Thyroid gland (tissue), 4 donors: ENCODE measurements at regions not wholly inside any gene's neighbourhood (a gene's known extent, or its start where the extent isn't known, plus 50 kb on each side); places are given as distances from the start of the nearest gene placed in this dataset.
A peak's percentile ranks its signal among the peaks of the same experiment; 100 is the strongest.

Experiments used
- DNase-seq, 2 donors: peaks; one replicate each; pipeline ENCODE4 v3.0.0-alpha.2; 2019
- H3K27ac ChIP-seq, 3 donors: fragments of 200-600 bp; sonication (generic); 1 replicate in 2 of 3; 2 replicates in 1 of 3; pipeline ENCODE4 v1.5.1; 2016 to 2019; ENCODE audit warnings: mild to moderate bottlenecking in 1 of 3, moderate library complexity in 1 of 3
- H3K27me3 ChIP-seq: fragments of 200-600 bp; sonication (generic); one replicate; pipeline ENCODE4 v1.5.1; 2019
- H3K36me3 ChIP-seq, 2 donors: fragments of 200-600 bp; sonication (generic); one replicate each; pipeline ENCODE4 v1.5.1; 2016 to 2019
- H3K4me1 ChIP-seq, 2 donors: fragments of 200-600 bp; sonication (generic); one replicate each; pipeline ENCODE4 v1.5.1; 2017 to 2019
- H3K4me3 ChIP-seq, 3 donors: fragments of 200-600 bp; sonication (generic); replicated peaks in 1 of 3; 1 replicate in 2 of 3; 2 replicates in 1 of 3; pipeline ENCODE4 v1.5.1; 2016; ENCODE audit warnings: mild to moderate bottlenecking in 1 of 3
- H3K9me3 ChIP-seq: fragments of 200-600 bp; sonication (generic); one replicate; pipeline ENCODE4 v1.5.1; 2017
- POLR2A ChIP-seq, 2 donors: fragments of 450-650 bp; IDR thresholded peaks; one replicate each; pipeline ENCODE4 v1.6.1; 2017; ENCODE audit warnings: antibody characterized with exemption in 2 of 2, mild to moderate bottlenecking in 2 of 2, moderate library complexity in 1 of 2
- WGBS, 2 donors: methylation state at CpG; one replicate each; pipeline ENCODE4 v1.1.5; 2017; 5-methylcytosine and 5-hydroxymethylcytosine counted together
- intact Hi-C: fragments of 100-400 bp; cut with DNase I; formaldehyde crosslinking; loops from one replicate; pipeline ENCODE4 v1.15.1; 2023
- TF ChIP-seq, protein P1 (sequence below), 6 experiments: fragments of 200-600 bp in 3 of 6; fragments of 450-650 bp in 3 of 6; sonication (generic) in 3 of 6; IDR thresholded peaks; one replicate each; pipeline ENCODE4 v1.5.1; 2016 to 2019; ENCODE audit warnings: antibody characterized with exemption in 6 of 6, mild to moderate bottlenecking in 2 of 6, inconsistent platforms in 1 of 6, moderate library complexity in 1 of 6

DNA sequence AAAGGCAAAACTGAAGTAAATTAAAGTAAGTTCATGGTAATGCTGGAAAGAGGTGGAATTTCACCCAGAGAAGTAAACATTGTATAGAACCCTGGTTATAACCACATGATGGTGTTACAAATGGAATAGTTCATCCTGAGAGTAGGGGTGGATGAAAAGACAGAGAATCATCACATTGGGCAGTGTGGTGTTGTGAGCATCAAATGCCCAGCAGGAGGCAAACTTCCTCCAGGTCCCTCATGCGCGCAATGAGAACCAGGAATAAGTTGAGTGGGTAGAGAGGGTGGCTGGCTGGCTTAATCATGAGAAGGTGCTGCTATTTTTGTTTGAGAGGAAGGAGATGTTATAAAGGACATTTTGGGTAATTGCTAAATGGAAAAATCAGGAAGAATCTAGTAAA lies 163.3 kb upstream of the HMHB1 start:
- DNase-seq = peak; percentile 42 to 50
- TF ChIP-seq, protein P1, sequence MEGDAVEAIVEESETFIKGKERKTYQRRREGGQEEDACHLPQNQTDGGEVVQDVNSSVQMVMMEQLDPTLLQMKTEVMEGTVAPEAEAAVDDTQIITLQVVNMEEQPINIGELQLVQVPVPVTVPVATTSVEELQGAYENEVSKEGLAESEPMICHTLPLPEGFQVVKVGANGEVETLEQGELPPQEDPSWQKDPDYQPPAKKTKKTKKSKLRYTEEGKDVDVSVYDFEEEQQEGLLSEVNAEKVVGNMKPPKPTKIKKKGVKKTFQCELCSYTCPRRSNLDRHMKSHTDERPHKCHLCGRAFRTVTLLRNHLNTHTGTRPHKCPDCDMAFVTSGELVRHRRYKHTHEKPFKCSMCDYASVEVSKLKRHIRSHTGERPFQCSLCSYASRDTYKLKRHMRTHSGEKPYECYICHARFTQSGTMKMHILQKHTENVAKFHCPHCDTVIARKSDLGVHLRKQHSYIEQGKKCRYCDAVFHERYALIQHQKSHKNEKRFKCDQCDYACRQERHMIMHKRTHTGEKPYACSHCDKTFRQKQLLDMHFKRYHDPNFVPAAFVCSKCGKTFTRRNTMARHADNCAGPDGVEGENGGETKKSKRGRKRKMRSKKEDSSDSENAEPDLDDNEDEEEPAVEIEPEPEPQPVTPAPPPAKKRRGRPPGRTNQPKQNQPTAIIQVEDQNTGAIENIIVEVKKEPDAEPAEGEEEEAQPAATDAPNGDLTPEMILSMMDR (IDR thresholded peaks at IDR 0.05) = peak in 3 of 6 experiments; percentile 46 to 52 (median 49)
- TF ChIP-seq POLR2A (IDR thresholded peaks at IDR 0.05) = no peak
- H3K4me1 ChIP-seq = peaks cover 0 to 14% of the 10 kb centered on the region in 2 donors
- H3K36me3 ChIP-seq = no peaks in the 10 kb centered on the region
- no peaks in the 10 kb centered on the region for H3K27me3 ChIP-seq
- H3K4me3 ChIP-seq = no peak overlapping the region
- H3K27ac ChIP-seq = no peak overlapping the region
- intact Hi-C loops = loop anchor here (10.0 kb wide), 1 partner anchor 166 kb away; the partner anchor contains the start of gene HMHB1
- no peaks in the 10 kb centered on the region for H3K9me3 ChIP-seq
- WGBS, 2 donors = 97 to 98% methylated on average over 2 of the region's 2 CpGs

DNA sequence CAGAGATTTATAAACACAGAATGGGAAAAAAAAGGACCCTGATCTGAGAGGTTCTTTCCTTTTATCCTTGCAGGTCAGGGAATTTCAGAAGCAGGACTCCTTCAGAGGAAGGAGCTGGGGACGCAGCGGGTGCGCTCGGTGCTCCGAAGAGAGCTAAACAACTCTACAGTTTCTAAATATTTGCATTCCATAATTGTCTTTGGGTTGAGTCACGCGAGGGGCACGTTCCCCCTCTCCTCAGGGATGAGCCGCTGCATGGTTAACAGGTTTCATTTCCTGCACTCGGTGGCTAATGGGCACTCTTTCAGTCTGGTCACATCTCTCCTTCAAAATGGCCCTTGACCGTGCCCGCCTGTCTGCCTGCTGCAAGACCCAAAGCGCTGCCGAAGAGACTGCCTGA lies 165.0 kb upstream of the HMHB1 start:
- no peak for DNase-seq
- H3K27me3 ChIP-seq = no peaks in the 10 kb centered on the region
- H3K4me3 ChIP-seq = no peak overlapping the region
- no peak overlapping the region for H3K27ac ChIP-seq
- H3K9me3 ChIP-seq = no peaks in the 10 kb centered on the region
- WGBS, 2 donors = 90 to 93% methylated on average over 14 of the region's 14 CpGs
- TF ChIP-seq, protein P1 (IDR thresholded peaks at IDR 0.05) = no peak
- TF ChIP-seq POLR2A (IDR thresholded peaks at IDR 0.05) = no peak
- intact Hi-C loops = loop anchor here (10.0 kb wide), 1 partner anchor 168 kb away; the partner anchor contains the start of gene HMHB1
- H3K36me3 ChIP-seq = no peaks in the 10 kb centered on the region
- peaks cover 3 to 26% of the 10 kb centered on the region in 2 donors for H3K4me1 ChIP-seq

DNA sequence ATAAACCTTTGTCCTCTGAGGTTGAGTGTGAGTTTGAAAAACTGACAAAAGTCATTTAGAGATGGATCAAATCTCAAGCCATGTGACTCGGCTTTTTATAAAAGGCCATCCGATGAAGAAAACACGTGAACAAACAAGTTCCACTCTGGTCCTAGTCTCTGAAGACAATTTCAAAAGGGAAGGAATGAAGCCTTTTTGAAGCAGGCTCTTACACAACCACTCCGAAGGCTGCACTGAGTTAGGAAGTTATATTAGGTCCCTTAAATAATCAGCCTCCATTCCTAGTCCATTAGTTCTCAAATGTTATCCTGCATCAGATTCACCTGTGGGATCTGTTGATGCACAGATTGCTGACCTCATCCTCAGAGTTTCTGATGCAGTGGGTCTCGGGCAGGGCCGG lies 166.6 kb upstream of the HMHB1 start:
- Histone ChIP-seq H3K4me3 (no peak overlapping the region), H3K4me1 (peaks cover 3 to 21% of the 10 kb centered on the region in 2 donors), H3K9me3 (no peaks in the 10 kb centered on the region), H3K27ac (no peak overlapping the region), H3K27me3 (no peaks in the 10 kb centered on the region), H3K36me3 (no peaks in the 10 kb centered on the region)
- no peak for DNase-seq
- TF ChIP-seq, protein P1 (IDR thresholded peaks at IDR 0.05) = no peak
- no peak for TF ChIP-seq POLR2A (IDR thresholded peaks at IDR 0.05)
- intact Hi-C loops = loop anchor here (10.0 kb wide), 1 partner anchor 169 kb away; the partner anchor contains the start of gene HMHB1
- 95 to 99% methylated on average over 6 of the region's 6 CpGs for WGBS, 2 donors

DNA sequence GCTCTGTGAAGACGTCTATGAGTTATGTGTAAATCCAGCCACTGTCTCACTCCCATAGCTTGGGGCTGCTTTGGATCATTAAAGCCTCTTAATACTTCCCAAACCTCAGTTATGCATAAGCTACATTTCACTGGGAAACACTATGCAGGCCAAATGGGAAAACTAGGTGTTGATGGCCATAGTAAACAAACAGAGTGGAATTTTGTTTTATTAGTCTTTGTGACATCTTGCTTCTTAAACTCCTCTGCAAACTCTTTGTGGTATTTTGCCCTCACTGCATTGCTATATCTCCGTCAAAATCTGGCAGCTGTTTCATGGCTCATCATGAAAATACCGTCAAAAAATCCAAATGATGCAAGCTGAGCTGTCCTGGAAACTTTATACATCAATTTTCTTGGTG lies 167.2 kb upstream of the HMHB1 start:
- no peak for DNase-seq
- intact Hi-C loops = loop anchor here (10.0 kb wide), 1 partner anchor 170 kb away; the partner anchor contains the start of gene HMHB1
- H3K36me3 ChIP-seq = no peaks in the 10 kb centered on the region
- H3K27me3 ChIP-seq = no peaks in the 10 kb centered on the region
- WGBS, 2 donors = 75 to 77% methylated on average over 3 of the region's 3 CpGs
- TF ChIP-seq POLR2A (IDR thresholded peaks at IDR 0.05) = no peak
- TF ChIP-seq, protein P1 (IDR thresholded peaks at IDR 0.05) = no peak
- peaks cover 3 to 15% of the 10 kb centered on the region in 2 donors for H3K4me1 ChIP-seq
- H3K27ac ChIP-seq = no peak overlapping the region
- H3K9me3 ChIP-seq = no peaks in the 10 kb centered on the region
- no peak overlapping the region for H3K4me3 ChIP-seq

DNA sequence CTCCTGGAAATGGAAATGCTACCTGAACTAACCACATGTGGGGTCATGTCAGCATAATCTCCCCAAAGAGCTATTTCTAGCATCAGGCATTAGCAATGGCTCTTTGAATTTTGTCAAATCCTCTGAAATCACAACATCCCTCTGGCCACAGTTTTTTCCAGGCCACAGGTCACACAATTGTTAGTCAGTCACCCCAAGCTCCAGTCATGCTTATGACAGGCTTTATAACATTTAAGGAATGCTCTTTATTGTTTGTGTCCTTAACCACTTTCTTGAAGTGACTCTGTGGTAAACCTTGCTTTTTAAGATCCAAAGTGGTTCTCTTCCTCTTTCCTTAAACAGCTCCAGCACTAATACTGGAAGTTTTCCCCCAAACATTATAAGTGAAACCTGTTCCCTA lies 169.2 kb upstream of the HMHB1 start:
- Histone ChIP-seq H3K9me3 (no peaks in the 10 kb centered on the region), H3K36me3 (no peaks in the 10 kb centered on the region), H3K27me3 (no peaks in the 10 kb centered on the region), H3K4me3 (no peak overlapping the region), H3K27ac (no peak overlapping the region), H3K4me1 (peaks cover 3 to 11% of the 10 kb centered on the region in 2 donors)
- DNase-seq = no peak
- TF ChIP-seq, protein P1 (IDR thresholded peaks at IDR 0.05) = no peak
- no peak for TF ChIP-seq POLR2A (IDR thresholded peaks at IDR 0.05)
- intact Hi-C loops = loop anchor here (10.0 kb wide), 1 partner anchor 172 kb away; the partner anchor contains the start of gene HMHB1
